Activated CD4-positive, alpha-beta T cell treated with anti-CD3 and anti-CD28 coated beads, Interleukin-2, amount 10 ng/mL, durations not matched to agents 7 days and 5 days (primary cell): ENCODE measurements at regions not wholly inside any gene's neighbourhood (a gene's known extent, or its start where the extent isn't known, plus 50 kb on each side); places are given as distances from the start of the nearest gene placed in this dataset.

Source experiments
- CTCF ChIA-PET: fragments of 350-600 bp; sonication (Branson Sonifier 250); formaldehyde crosslinking; loops from one replicate; lab custom pipeline; 2021; ENCODE audit warnings: antibody characterized with exemption; lab: Charles Lee
- POLR2A ChIA-PET: fragments of 350-600 bp; sonication (Branson Sonifier 250); formaldehyde crosslinking; loops from one replicate; lab custom pipeline; 2021; ENCODE audit warnings: antibody characterized with exemption; lab: Charles Lee
- DNase-seq: peaks from one replicate; pipeline ENCODE4 v3.0.0-alpha.2; 2020
- H3K27ac Mint-ChIP-seq: one replicate; pipeline ENCODE4 v1.8.0; 2021; ENCODE audit warnings: mild to moderate bottlenecking, moderate library complexity, mixed read lengths
- H3K27me3 Mint-ChIP-seq: one replicate; pipeline ENCODE4 v1.8.0; 2021; ENCODE audit warnings: mixed read lengths
- H3K36me3 Mint-ChIP-seq: one replicate; pipeline ENCODE4 v1.8.0; 2021; ENCODE audit warnings: low read depth, mixed read lengths
- H3K4me1 Mint-ChIP-seq: one replicate; pipeline ENCODE4 v1.8.0; 2021; ENCODE audit warnings: mixed read lengths
- H3K4me3 Mint-ChIP-seq: one replicate; pipeline ENCODE4 v1.8.0; 2021; ENCODE audit warnings: mild to moderate bottlenecking, moderate library complexity, mixed read lengths
- H3K9me3 Mint-ChIP-seq: one replicate; pipeline ENCODE4 v1.8.0; 2021; ENCODE audit warnings: mixed read lengths

- Mint-ChIP-seq H3K9me3 (no peaks in the 10 kb centered on the region), H3K27ac (no peak overlapping the region), H3K27me3 (peaks cover 29% of the 10 kb centered on the region), H3K4me1 (no peaks in the 10 kb centered on the region), H3K4me3 (no peak overlapping the region), H3K36me3 (no peaks in the 10 kb centered on the region)
- ChIA-PET CTCF (no interaction called here), POLR2A (no interaction called here)
- no peak for DNase-seq
Measured at GRCh38 chr6:3900744-3901336, 51.7 kb downstream of the FAM50B start.

DNA sequence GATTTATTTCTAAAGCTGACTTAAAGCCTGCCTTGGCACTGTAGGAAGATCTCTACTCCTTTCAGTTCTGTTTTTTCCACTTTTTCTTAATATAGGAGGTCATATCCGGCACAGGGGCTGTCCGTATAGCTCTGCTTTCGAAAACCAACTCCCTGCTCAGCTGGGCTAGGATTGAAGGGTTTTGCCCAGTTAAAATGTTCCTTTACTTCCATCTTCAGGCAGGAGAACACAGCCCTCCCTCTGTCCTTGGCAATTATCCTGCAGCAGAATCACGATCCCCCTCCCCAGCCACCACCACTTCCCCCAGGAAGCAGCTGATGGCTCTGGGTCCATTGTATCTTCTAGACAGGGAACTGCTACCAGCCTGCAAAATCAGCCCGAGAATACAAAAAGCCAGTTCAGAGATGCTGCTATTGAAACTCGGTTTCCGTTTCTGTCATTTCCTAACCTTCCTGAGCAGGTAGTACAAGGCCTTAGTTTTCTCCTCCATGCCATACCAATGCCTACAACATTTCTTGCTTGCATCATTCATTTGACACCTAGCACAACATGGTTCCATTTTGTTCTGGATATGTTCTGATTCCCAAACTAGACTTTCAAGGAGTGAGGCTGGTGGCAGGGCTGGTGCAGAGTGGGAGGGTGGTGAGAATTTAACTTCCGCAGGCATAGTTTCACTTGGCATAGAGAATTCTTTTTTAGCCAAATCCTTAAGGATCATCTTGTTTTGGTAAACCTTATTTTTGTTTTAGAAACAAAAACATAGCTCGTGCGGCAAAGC, 53.9 kb downstream of the FAM50B start:
- H3K27me3 Mint-ChIP-seq = peaks cover 43% of the 10 kb centered on the region
- no peaks in the 10 kb centered on the region for H3K4me1 Mint-ChIP-seq
- POLR2A ChIA-PET = no interaction called here
- no peaks in the 10 kb centered on the region for H3K36me3 Mint-ChIP-seq
- CTCF ChIA-PET = interaction anchor here (0.7 to 1.0 kb wide), 3 partner anchors 30 to 613 kb away, joined by 3 to 5 read pairs (median 3); no protein-coding TSS in a partner anchor
- no peaks in the 10 kb centered on the region for H3K9me3 Mint-ChIP-seq
- H3K4me3 Mint-ChIP-seq = no peak overlapping the region
- no peak overlapping the region for H3K27ac Mint-ChIP-seq
- DNase-seq = no peak

- DNase-seq = no peak
- H3K9me3 Mint-ChIP-seq = no peaks in the 10 kb centered on the region
- H3K36me3 Mint-ChIP-seq = no peaks in the 10 kb centered on the region
- CTCF ChIA-PET = no interaction called here
- H3K4me3 Mint-ChIP-seq = no peak overlapping the region
- POLR2A ChIA-PET = no interaction called here
- peaks cover 51% of the 10 kb centered on the region for H3K27me3 Mint-ChIP-seq
- no peak overlapping the region for H3K27ac Mint-ChIP-seq
- no peaks in the 10 kb centered on the region for H3K4me1 Mint-ChIP-seq
Measured at GRCh38 chr6:3904518-3904917, 55.3 kb downstream of the FAM50B start.

DNA sequence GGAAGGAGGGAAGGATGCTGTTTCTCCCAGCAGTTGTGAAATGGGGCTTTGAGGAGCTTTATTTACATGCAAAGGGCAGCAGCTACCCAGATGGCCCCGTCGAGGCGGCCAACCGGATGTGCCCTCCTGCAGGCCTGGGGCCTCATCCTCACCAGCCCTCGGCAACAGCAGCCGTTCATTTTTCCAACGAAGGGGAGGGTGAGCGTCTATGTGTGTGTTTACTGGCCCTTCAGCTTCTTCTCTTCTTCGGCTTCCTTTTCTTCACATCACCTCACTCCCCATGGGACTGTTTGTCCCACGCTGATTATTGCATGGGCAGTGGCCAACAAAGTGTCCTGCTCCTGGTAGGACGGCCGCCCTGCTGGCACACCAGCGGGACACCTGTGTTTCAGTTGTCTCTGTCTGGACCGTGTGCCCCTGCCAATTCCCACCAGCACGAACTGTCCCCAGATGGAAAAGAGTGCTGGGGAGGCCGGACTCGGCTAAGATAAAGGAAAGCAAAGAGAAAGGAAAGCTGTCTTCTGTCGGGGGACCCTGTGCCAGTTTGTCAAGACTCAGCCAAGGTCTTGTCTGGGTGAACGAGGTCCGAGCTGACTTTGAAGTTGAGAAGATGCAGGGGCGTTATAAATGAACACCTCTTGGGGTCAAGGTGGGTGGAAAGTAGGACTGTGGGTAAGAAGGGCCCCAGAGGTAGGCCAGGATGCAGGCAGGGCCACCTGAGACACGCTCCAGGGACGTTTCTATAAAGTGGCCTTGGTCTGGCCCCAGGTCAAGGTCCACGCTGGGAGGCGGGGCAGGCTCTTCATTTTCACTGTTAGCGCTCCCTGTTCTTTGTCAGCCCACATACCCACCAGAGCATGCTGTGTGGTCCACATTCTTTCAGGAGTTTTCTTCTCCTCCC, 57.0 kb downstream of the FAM50B start:
- H3K36me3 Mint-ChIP-seq = no peaks in the 10 kb centered on the region

DNA sequence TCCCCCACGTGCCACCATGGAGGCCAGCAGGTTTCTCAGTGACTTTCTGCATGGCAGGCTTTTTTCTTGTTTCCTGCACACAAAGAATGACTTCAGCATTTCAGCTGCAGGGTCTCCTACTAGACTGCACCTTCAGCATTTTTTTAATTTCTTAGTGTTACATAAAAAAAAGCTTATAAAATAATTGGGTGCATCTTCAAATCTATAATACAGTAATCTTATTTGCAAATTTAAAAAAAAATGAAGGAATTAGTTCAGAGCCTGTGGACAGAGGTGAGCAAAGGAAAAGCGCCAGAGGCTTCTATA, 57.6 kb downstream of the FAM50B start:
- H3K9me3 Mint-ChIP-seq = no peaks in the 10 kb centered on the region
- CTCF ChIA-PET = no interaction called here
- no peak for DNase-seq
- no peak overlapping the region for H3K4me3 Mint-ChIP-seq
- peaks cover 61% of the 10 kb centered on the region for H3K27me3 Mint-ChIP-seq
- no peaks in the 10 kb centered on the region for H3K36me3 Mint-ChIP-seq
- H3K27ac Mint-ChIP-seq = no peak overlapping the region
- POLR2A ChIA-PET = no interaction called here
- no peaks in the 10 kb centered on the region for H3K4me1 Mint-ChIP-seq

More for the DNA sequence above, 57.0 kb downstream of the FAM50B start:
- no peaks in the 10 kb centered on the region for H3K4me1 Mint-ChIP-seq
- POLR2A ChIA-PET = no interaction called here
- H3K27me3 Mint-ChIP-seq = peaks cover 60% of the 10 kb centered on the region
- H3K4me3 Mint-ChIP-seq = no peak overlapping the region
- no peaks in the 10 kb centered on the region for H3K9me3 Mint-ChIP-seq
- CTCF ChIA-PET = no interaction called here
- no peak for DNase-seq
- no peak overlapping the region for H3K27ac Mint-ChIP-seq

DNA sequence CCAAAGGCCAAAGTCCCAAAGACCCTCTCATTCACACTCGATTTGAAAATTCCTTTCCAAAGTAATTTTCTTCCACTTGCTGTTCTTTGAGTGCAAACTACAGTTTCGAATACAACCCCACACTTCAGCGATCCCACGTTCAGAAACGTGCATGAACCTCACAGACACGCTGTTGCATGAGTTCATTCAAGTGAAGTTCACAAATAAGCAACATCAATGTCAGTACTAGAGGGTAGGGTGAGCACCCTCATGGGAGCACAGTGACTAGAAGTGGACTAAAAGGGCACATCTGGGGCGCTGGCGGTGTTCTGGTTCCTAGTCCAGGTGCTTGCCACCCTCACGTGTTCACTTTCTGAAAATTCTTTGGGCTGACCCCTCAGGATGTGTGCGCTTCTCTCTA, 59.0 kb downstream of the FAM50B start:
- H3K9me3 Mint-ChIP-seq = no peaks in the 10 kb centered on the region
- H3K4me3 Mint-ChIP-seq = no peak overlapping the region
- no peaks in the 10 kb centered on the region for H3K36me3 Mint-ChIP-seq
- POLR2A ChIA-PET = interaction anchor here (0.6 kb wide), 1 partner anchor 689 kb away, joined by 3 read pairs; no protein-coding TSS in a partner anchor
- H3K4me1 Mint-ChIP-seq = peaks cover under 1% of the 10 kb centered on the region
- no peak for DNase-seq
- peaks cover 69% of the 10 kb centered on the region for H3K27me3 Mint-ChIP-seq
- H3K27ac Mint-ChIP-seq = no peak overlapping the region
- CTCF ChIA-PET = interaction anchor here (1.3 kb wide), 1 partner anchor 59 kb away, joined by 4 read pairs; the partner anchor contains the start of gene FAM50B

GRCh38 chr6:3908961-3909360, 59.8 kb downstream of the FAM50B start:
- no peak for DNase-seq
- Mint-ChIP-seq H3K4me3 (no peak overlapping the region), H3K9me3 (no peaks in the 10 kb centered on the region), H3K27ac (no peak overlapping the region), H3K4me1 (peaks cover 3% of the 10 kb centered on the region), H3K27me3 (peaks cover 70% of the 10 kb centered on the region), H3K36me3 (peaks cover 2% of the 10 kb centered on the region)
- CTCF ChIA-PET = interaction anchor here (1.3 kb wide), 1 partner anchor 60 kb away, joined by 4 read pairs; the partner anchor contains the start of gene FAM50B
- POLR2A ChIA-PET = no interaction called here

DNA sequence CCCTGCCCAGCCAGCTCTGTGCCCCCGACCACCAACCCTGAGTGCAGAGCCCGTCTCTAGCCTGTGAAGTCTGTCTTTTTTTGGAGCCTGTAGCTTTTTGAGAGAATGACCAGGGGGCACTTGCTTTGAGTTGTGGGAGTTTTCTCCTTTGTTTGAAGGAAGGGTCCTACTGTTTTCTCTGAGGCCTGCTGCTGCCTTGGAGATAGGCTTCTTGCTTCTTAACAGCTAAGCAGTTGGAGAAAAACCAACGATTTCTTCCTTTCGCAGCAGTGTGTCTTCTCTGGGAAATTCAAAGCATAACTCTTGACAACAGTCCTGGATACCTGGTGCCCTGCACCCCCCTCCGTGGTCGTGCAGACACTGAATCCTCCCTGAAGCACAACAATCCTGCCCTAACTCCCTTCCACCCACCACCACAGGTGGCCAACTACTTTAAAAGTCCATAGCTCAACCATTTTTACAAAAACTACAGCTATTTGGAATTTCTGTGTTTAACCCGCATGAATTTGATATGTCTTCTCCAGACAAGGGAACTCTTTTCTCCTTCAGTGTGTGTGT, 61.0 kb downstream of the FAM50B start:
- Mint-ChIP-seq H3K4me1 (peaks cover 14% of the 10 kb centered on the region), H3K27ac (no peak overlapping the region), H3K4me3 (no peak overlapping the region), H3K27me3 (peaks cover 71% of the 10 kb centered on the region), H3K9me3 (no peaks in the 10 kb centered on the region), H3K36me3 (peaks cover 4% of the 10 kb centered on the region)
- no peak for DNase-seq
- CTCF ChIA-PET = interaction anchor here (1.0 to 1.4 kb wide), 2 partner anchors 62 to 68 kb away, joined by 3 to 4 read pairs; partner anchors contain the start of gene FAM50B
- POLR2A ChIA-PET = no interaction called here

- Mint-ChIP-seq H3K27ac (no peak overlapping the region), H3K27me3 (peaks cover 64% of the 10 kb centered on the region), H3K9me3 (no peaks in the 10 kb centered on the region), H3K36me3 (peaks cover 5% of the 10 kb centered on the region), H3K4me1 (peaks cover 24% of the 10 kb centered on the region), H3K4me3 (no peak overlapping the region)
- DNase-seq = no peak
- POLR2A ChIA-PET = no interaction called here
- CTCF ChIA-PET = no interaction called here
Measured at GRCh38 chr6:3911130-3911529, 62.0 kb downstream of the FAM50B start.

GRCh38 chr6:3911614-3912336, 62.6 kb downstream of the FAM50B start:
- CTCF ChIA-PET = no interaction called here
- H3K4me1 Mint-ChIP-seq = peaks cover 30% of the 10 kb centered on the region
- no peaks in the 10 kb centered on the region for H3K9me3 Mint-ChIP-seq
- peaks cover 9% of the 10 kb centered on the region for H3K36me3 Mint-ChIP-seq
- peaks cover 62% of the 10 kb centered on the region for H3K27me3 Mint-ChIP-seq
- H3K4me3 Mint-ChIP-seq = no peak overlapping the region
- POLR2A ChIA-PET = no interaction called here
- no peak overlapping the region for H3K27ac Mint-ChIP-seq
- DNase-seq = no peak

GRCh38 chr6:3912361-3913076, 63.3 kb downstream of the FAM50B start:
- peaks cover 38% of the 10 kb centered on the region for H3K4me1 Mint-ChIP-seq
- no peak overlapping the region for H3K27ac Mint-ChIP-seq
- H3K9me3 Mint-ChIP-seq = no peaks in the 10 kb centered on the region
- ChIA-PET CTCF (no interaction called here), POLR2A (no interaction called here)
- DNase-seq = no peak
- no peak overlapping the region for H3K4me3 Mint-ChIP-seq
- peaks cover 9% of the 10 kb centered on the region for H3K36me3 Mint-ChIP-seq
- H3K27me3 Mint-ChIP-seq = peaks cover 61% of the 10 kb centered on the region
